OCI-LY1 (cell line): ENCODE measurements at regions not wholly inside any gene's neighbourhood (a gene's known extent, or its start where the extent isn't known, plus 50 kb on each side); places are given as distances from the start of the nearest gene placed in this dataset.

Experiments
- EZH2 ChIP-seq: fragments of 200-600 bp; sonication (generic), shearing (Covaris generic); IDR thresholded peaks from 2 replicates; pipeline ENCODE4 v1.8.0; 2017; ENCODE audit warnings: borderline replicate concordance, mixed run types, mild to moderate bottlenecking, antibody characterized with exemption, low read length, moderate library complexity, mixed read lengths
- TF ChIP-seq, protein P1 (sequence below): fragments of 200-600 bp; sonication (generic), shearing (Covaris generic); IDR thresholded peaks from 2 replicates; pipeline ENCODE4 v1.5.1; 2017; ENCODE audit warnings: mild to moderate bottlenecking, antibody characterized with exemption, low read length, moderate library complexity, mixed read lengths

DNA sequence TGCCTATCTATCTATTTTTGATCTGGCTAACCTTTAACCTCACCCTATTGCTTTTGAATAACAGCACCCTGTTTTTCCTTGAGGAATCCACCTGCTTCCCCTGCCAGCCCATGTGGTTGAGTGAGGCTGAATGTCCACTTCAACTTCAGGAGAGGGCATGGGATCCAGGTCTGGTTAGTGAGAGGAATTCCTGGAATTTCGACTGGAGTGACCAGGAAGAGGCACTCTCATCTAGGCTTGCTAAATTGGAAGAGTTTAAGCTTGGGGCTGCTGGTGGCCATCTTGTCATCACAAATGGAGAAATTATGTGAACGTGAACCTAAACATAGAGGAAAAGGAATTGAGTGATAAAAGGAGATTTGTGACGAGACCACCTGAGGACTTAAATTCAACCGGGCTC is 322.1 kb downstream of the OSTF1 start:
- TF ChIP-seq, protein P1, sequence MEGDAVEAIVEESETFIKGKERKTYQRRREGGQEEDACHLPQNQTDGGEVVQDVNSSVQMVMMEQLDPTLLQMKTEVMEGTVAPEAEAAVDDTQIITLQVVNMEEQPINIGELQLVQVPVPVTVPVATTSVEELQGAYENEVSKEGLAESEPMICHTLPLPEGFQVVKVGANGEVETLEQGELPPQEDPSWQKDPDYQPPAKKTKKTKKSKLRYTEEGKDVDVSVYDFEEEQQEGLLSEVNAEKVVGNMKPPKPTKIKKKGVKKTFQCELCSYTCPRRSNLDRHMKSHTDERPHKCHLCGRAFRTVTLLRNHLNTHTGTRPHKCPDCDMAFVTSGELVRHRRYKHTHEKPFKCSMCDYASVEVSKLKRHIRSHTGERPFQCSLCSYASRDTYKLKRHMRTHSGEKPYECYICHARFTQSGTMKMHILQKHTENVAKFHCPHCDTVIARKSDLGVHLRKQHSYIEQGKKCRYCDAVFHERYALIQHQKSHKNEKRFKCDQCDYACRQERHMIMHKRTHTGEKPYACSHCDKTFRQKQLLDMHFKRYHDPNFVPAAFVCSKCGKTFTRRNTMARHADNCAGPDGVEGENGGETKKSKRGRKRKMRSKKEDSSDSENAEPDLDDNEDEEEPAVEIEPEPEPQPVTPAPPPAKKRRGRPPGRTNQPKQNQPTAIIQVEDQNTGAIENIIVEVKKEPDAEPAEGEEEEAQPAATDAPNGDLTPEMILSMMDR = no peak
- no peak for TF ChIP-seq EZH2
